ENCODE measurements at regions not wholly inside any gene's neighbourhood (a gene's known extent, or its start where the extent isn't known, plus 50 kb on each side); places are given as distances from the start of the nearest gene placed in this dataset.

DNA sequence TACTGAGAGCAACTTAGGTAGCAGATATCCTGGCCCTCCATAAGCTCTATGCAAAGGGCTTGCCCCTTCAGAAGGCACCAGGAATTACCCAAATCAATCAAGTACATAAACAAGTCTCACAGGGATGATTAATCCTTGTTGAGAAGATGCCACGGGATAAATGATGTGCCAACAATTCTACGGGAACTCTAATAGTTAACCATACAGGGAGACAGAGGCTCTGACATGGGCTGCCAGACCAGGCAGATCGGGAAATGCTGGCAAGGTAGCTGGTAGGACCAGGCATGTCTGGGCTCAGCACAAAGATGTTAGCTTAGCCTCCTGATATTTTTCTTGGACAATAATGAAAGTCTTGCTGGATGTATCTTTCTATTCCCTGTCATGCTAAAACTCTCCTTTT lies 249.3 kb upstream of the THBS1 start:
- no peak for DNase-seq (ENCODE audit: low read depth)
- H3K4me3 ChIP-seq (ENCODE audit: control insufficient read depth, low read depth, low read length) = no peak overlapping the region
- TF ChIP-seq, protein P1, sequence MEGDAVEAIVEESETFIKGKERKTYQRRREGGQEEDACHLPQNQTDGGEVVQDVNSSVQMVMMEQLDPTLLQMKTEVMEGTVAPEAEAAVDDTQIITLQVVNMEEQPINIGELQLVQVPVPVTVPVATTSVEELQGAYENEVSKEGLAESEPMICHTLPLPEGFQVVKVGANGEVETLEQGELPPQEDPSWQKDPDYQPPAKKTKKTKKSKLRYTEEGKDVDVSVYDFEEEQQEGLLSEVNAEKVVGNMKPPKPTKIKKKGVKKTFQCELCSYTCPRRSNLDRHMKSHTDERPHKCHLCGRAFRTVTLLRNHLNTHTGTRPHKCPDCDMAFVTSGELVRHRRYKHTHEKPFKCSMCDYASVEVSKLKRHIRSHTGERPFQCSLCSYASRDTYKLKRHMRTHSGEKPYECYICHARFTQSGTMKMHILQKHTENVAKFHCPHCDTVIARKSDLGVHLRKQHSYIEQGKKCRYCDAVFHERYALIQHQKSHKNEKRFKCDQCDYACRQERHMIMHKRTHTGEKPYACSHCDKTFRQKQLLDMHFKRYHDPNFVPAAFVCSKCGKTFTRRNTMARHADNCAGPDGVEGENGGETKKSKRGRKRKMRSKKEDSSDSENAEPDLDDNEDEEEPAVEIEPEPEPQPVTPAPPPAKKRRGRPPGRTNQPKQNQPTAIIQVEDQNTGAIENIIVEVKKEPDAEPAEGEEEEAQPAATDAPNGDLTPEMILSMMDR (IDR thresholded peaks at IDR 0.05; ENCODE audit: control insufficient read depth, insufficient read depth, low read depth, low read length, missing control alignments) = no peak

DNA sequence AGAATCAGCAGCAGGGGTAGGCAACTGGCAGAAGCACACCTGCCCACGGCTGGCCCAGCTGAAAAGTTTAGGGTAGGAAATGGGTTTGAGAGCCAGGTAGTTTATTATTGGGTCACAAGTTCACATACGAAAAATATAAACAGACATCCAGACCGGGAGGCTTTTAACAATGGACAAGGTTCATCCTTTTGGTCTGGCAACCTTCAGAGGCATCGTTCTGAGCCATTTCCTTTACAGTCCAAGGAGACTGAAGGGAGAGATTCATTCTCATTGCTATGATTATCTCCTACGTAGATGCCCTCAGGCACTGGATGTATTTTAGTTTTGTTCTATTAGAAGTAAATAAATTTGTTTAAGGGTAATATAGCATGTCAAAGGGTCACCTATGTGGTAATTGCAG lies 248.0 kb upstream of the THBS1 start:
- DNase-seq (ENCODE audit: low read depth) = no peak
- TF ChIP-seq, protein P1 (IDR thresholded peaks at IDR 0.05; ENCODE audit: control insufficient read depth, insufficient read depth, low read depth, low read length, missing control alignments) = no peak
- no peak overlapping the region for H3K4me3 ChIP-seq (ENCODE audit: control insufficient read depth, low read depth, low read length)

DNA sequence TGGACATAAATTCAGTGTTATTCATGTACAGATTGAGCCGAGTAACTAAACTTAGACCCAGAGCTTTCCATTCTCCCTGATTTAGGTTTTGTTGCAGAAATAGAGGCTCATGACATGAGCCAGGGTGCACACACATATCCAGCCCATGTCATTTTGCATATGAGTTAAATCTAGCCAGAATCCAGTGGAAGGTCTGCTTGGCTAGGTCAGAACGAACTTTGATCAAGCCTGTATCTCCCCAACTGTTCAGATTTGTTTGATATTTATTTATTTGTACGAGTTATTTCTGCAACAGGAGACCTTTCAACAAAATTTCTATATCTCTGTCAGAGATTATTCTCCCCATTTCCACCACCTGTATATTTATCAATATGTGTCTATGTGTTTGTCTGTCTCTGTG lies 247.5 kb upstream of the THBS1 start:
- H3K4me3 ChIP-seq (ENCODE audit: control insufficient read depth, low read depth, low read length) = no peak overlapping the region
- DNase-seq (ENCODE audit: low read depth) = no peak
- TF ChIP-seq, protein P1 (IDR thresholded peaks at IDR 0.05; ENCODE audit: control insufficient read depth, insufficient read depth, low read depth, low read length, missing control alignments) = no peak

DNA sequence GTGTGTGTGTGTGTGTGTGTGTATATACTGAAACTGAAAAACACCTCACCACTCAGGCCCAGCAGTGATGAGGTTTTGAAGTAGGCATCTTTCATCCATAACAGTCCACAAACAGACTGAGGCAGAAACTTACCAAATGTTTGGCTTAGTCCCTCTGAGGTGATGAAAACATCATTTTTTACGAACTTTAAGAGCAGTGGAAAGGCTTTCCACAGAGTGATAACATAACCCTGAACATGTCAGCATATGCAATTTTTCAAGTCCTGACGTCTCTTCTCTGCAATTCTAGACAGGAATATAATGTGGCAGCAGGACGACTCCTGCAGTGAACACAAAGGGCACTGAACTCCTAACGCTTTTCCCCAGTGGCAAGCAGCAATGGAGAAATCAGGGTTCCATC lies 247.0 kb upstream of the THBS1 start:
- no peak for DNase-seq (ENCODE audit: low read depth)
- no peak overlapping the region for H3K4me3 ChIP-seq (ENCODE audit: control insufficient read depth, low read depth, low read length)
- TF ChIP-seq, protein P1 (IDR thresholded peaks at IDR 0.05; ENCODE audit: control insufficient read depth, insufficient read depth, low read depth, low read length, missing control alignments) = no peak

DNA sequence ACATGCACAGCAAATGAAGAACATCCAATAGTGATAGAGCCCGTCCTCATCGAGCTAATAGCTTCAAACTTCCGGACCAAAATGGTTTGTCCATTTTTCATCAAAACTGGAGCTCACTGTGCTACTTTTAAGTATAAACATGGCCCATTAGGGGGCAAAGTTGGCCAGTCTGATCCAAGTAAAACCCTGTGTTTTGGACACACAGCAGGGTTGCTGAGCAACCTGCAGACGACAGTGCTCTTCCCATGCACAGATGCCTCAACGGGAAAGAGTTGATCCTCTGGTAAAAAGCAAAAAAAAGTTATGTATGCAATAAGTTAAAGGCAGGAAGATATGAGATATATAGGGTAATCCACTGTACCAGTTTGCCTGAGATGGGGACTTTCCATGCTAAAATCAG lies 244.0 kb upstream of the THBS1 start:
- no peak overlapping the region for H3K4me3 ChIP-seq (ENCODE audit: control insufficient read depth, low read depth, low read length)
- TF ChIP-seq, protein P1 (IDR thresholded peaks at IDR 0.05; ENCODE audit: control insufficient read depth, insufficient read depth, low read depth, low read length, missing control alignments) = no peak
- no peak for DNase-seq (ENCODE audit: low read depth)

DNA sequence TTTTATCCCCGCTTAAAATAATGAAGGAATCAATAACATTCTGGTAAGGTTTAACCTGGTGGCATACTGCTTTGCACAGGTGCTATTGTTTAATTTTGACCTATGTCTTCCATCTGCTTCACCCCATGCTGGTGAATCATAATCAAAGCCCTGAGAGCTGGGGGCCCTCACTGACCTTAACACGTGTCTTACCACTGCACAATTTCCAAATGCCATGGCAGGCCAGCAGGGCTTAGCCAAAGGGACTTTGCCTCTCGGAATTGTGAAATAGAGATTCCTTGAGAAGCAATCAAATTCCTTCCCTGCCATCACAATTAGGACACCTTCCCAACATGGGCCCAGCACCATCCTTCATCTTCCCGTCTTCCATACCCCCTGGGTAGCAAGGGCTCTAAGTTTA lies 242.6 kb upstream of the THBS1 start:
- H3K4me3 ChIP-seq (ENCODE audit: control insufficient read depth, low read depth, low read length) = no peak overlapping the region
- no peak for DNase-seq (ENCODE audit: low read depth)
- TF ChIP-seq, protein P1 (IDR thresholded peaks at IDR 0.05; ENCODE audit: control insufficient read depth, insufficient read depth, low read depth, low read length, missing control alignments) = no peak

All from AG09309 (cell line).